HG03066 (cell line): ENCODE measurements at regions not wholly inside any gene's neighbourhood (a gene's known extent, or its start where the extent isn't known, plus 50 kb on each side); places are given as distances from the start of the nearest gene placed in this dataset.

Source experiments
- ATAC-seq: cut with Tn5 transposase; IDR thresholded peaks from one replicate; pipeline ENCODE4 v1.9.1; 2021; ENCODE audit warnings: low read depth; ENCODE audit not compliant: unreplicated experiment

DNA sequence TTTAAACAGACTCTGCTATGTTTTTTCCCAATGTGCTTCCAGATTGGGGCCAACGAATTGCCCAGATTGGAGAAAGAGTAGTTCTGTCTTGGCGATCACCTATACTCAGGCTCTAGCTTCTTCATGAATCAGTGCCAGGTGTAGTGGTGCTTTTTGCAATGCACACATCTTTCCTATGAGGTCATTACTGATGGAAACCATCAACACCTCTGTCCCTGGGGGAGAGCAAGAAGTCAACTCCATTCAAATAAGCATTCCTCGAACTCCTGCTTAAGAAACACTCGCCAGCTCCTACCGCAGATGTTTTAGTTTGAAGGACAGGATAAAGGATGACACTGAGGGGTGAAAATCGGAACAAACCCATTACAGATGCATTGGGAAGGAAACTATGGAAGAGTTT is 156.5 kb upstream of the DKK2 start:
- no peak for ATAC-seq

DNA sequence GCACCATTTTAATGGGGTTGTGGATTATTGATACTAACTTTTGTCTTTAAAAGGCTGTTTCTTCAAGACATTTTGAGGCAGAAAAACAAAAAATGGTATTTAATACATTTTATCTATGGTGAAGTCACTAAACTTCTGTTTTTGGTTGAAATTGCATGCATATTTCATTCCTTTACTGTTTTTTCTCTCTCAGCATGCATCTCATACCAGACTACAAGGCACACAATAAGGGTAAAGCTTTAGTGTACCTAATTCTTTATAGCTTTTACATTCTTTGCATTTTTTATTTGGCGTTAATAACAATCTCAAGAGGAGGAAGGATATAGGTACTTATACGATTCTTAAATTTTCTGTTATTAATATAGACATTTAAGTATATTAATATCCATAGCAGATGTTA is 151.0 kb upstream of the DKK2 start:
- no peak for ATAC-seq

DNA sequence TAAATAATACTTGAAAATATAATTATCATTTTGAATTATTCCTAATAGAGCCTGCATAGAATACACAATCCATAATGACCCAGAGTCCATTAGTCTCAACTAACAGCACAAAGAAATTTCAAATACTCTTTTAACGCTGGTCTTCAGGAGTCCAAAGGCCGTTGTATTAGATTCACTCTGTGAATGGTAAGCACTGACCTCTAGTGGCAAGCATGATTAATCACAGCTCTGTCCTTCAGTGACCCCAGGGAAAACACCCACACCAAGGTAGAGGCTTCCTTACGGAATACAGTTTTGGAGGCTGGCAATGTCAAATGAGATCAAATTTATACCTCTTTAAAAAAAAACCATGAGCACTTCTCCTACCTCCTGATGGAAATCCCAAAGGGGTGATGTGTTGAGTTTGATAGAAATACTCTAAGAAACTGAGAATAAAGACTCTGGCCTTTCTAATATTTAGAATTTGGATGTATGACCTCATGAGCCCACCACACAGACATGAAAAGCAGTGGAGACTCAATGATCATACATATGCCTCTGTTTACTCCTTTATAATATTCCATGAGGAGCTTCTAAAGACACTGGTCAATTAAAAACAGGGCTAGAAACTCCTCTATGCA is 147.2 kb upstream of the DKK2 start:
- ATAC-seq: peak; percentile 98

DNA sequence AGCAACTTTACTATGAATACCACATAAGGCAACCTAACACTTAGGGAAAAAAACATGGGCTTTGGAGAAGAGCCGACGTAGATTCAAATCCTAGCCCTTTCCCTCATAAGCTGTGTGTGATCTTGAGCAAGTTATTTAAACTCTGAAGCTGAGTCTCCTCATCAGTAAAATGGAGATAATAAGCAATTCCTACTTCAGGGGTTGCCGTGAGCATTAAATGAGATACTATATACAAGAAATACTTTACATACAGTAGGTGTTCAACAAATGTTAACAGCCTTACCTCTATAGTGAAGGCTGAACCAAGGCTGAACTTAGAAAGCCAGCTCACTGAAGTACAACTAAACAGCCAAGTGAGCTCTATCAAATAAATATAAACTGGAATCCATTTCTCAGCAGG is 146.2 kb upstream of the DKK2 start:
- no peak for ATAC-seq

DNA sequence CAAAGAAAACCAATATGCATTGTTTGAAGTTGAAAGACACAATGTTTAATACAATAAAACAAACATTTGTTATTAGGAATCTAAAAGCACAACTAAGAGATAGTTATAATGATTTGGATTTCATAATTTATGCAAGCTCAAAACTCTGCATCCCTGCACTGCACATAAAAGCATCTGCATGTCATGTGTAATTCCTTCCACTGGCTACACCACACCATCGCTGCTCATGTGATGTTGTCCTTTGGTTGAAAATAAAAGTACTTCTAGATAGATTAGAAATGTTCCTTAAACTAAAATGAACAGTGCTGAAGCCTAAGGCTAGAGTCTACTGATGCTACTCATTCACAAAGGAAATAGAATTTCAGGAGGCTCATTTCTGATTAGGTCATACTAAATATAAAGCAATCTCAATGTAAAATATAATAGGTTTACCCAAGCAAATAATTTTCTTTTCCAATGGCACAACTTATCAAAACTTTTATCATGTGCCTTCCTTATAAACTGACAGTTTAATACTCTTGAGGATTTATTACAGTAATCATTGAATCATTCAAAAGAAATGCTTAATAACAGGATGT is 130.8 kb upstream of the DKK2 start:
- no peak for ATAC-seq

DNA sequence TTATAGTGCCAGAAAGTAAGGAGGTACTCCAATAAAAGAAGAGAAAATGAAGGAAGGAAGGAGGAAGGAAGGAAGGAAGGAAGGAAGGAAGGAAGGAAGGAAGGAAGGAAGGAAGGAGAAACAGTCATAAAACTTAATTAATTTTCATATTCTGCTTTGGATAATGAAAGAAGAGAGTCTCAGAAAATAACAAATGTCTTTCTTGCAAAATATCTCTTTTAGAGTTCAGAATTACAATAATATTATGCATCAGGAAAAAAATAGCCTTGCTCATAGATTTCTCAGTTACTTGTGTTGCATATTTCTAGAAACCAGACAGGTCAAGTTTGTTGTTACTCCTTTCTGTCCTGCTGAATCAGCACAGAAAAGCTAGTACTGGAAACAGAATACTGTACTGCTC is 130.1 kb upstream of the DKK2 start:
- ATAC-seq: no peak

DNA sequence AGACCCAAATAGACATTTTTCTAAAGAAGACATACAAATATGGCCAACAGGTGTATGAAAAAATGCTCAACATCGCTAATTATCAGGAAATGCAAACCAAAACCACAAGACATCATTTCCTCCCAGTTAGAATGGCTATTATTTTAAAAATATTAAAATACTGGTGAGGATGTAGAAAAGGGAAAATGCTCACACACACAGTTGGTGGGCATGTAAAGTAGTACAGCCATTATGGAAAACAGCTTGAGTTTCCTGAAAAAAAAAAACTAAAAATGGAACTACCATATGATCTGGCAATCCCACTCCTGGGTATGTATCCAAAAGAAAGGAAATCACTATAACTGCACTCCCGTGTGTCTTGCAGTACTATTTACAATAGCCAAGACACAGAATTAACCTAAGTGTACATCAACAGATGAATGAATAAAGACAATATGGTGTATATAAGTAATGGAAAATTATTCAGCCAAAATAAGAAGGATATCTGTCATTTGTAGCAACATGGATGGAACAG is 128.9 kb upstream of the DKK2 start:
- no peak for ATAC-seq

DNA sequence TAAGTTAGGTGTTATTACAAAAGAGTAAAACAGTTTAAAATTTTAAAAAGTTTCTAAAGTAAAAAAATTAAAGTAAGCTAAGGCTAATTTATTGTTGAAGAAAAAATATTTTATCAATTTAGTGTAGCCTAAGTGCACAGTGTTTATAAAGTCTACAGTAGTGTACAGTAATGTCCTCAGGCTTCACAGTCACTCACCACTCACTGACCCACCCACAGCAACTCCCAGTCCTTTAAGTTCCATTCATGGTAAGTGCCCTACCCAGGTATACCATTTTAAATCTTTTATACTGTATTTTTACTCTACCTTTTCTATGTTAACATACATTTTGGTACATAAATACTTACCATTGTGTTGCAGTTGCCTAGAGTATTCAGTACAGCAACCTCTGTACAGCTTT is 120.3 kb upstream of the DKK2 start:
- no peak for ATAC-seq

DNA sequence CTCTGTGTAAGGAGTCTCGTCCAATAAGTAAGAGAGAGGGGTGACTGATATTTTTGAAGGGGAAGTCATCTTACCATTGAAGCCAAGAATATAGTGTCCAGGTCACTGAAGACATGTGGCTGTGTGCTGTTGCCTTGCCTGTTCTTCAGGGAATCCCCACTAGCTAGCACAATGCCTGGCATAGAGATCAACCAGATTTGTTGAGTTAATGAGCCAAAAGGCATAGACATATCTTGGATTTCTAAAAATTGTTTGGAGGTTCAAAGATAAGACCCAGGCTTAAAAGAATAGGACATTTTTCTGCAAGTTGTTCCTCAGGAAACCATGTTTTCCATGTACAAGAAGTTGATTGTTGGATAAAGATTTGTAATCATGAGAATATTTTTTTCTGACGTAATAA is 119.3 kb upstream of the DKK2 start:
- no peak for ATAC-seq

DNA sequence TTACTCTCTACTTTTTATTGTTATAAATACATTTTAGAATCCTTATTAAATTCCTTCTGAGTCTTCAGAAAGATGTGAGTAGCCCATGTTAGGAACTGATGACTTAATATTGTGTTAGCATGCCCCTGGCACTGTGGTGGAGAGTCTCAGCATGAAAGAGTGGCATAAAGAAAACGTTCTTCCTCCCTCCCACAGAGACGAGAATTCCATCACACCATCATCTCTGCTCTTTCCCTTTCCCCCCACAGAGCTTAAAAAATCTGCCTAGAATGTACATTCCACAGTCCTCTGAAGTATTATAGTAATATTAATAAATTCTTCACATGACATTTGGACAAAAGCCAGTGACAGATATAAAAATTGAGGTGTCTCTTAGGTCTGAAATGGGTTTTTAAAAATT is 117.8 kb upstream of the DKK2 start:
- no peak for ATAC-seq

DNA sequence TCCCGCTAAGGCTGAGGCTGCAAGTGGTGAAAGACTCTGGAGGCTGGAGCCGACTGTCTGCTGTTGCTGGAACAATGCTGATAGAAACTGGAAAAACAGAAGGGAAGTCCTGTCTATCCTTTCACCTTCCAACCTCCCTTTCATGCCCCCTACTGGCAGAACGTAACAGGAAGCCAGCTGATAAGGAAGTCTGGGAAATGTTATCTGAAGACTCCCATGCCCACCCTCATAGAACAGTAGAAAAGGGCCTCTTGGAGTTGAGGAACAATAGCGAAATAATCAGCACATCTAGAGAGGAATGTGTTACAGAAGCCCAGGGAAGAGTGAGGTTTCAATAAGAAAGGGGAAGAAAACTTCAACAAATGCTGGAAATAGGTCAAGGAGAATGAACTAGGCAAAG is 117.1 kb upstream of the DKK2 start:
- no peak for ATAC-seq

DNA sequence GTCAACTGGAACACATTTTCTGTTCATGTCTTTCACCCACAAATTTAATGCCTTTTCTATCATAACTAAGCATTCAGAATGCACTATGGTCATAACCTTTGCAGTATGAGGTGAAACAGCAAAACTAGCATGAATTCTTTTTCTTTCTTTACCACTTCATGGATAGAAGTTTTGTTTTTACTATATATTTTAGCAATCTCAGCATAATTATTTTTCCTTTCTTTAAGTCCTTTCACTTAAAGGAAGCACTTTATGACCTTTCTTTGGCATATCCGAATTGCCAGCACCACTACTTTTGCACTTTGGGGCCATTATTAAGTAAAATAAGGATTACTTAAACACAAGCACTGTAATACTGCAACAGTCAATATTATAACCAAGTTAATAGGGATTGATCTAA is 115.1 kb upstream of the DKK2 start:
- no peak for ATAC-seq

DNA sequence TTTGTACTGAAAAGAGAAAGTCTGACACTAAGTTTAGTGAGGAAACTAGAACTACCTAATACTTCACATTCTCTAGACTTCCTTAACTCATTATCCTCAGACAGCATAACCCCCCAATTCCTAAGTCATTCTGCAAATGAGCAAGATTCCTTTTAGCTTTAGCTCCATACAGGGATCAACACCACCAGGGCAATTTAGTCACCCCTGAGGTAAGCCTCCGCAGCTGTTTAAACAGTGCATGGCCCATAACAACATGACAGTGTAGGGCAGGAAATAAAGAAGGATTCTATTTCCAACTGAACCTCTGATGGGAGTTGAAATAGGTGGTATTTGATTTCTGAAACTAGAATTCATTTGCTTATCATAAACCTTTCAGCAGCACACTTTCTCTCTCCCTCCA is 112.8 kb upstream of the DKK2 start:
- ATAC-seq: no peak

DNA sequence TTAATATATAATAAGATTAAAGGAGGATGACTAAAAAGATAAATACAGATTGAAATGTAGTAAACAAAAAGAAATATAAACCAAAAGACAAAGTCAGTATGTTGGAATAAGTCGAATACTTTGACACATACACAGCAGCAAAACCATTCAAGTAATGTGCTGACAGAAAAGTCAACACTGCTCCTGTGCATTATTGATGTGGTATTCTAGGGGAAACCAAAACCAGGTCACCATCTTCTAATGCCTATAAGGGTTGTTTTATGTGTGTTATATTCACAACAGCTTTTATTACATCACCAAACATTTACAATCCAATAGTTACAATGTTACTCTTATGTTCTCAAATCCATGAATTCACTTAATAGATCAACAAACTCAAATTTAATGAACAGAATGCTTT is 111.8 kb upstream of the DKK2 start:
- no peak for ATAC-seq

DNA sequence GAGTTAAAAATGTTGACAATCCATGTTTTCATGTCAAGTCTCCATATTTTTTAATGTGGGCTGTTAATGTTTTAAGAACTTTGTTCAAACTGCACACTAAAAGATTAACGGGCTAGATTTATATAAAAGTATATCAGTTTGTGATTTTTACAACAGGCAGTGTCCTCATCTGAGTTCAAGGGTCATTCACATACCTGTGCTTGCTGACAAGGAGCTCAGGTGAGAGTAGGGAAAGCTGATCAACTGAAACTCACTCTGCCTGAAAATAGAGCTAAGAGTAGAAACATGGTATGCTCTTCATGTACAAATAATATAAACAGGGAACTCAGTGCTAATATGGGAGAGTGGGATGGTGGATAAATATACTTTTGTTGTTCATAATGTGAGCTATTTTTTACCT is 102.3 kb upstream of the DKK2 start:
- ATAC-seq: no peak

DNA sequence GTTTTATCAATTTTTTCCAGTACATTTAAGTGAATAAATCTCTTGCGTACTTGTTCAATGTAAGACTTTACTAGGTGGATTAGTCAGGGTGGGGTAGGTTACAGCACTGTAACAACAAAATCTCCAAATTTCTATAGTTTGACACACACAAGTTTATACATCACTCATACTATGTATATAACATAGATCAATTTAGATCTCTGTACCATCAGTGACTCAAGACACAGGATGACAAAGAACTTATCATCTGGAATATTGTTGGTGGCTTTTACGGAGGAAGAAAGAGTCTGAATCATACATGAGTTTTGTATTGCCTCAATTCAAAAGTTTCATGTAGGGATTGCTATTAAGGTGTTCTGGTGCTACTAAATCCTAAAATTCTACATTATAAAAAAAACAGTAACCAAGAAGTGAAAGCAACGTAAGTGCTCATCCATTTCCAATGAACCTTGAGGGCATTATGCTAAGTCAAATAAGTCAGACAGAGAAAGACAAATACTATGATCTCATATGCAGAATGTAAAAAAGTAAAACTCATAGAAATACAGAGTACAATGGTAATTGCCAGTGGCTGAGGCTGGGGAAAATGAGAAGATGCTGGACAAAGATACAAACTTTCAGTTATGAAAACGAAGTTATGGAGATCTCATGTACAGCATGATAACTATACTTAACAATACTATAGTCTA is 98.0 kb upstream of the DKK2 start:
- no peak for ATAC-seq

DNA sequence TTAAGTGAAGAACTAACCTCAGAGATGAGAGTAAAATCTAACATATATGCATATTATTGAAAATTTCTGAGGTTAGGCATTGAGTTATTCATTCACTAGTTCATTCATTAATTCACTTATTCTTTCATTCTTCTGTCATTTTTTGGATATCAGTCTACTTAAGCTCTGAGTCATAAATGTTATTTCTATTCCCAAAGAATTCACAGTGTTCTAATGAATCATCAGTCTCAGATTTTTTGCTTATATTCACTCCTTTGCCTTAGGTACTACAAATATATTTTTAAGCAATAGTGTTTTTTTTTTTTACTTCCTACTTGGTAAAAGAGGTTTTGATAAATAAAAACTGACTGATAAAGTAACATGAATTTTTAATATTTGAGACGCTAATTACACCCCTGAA is 95.2 kb upstream of the DKK2 start:
- no peak for ATAC-seq

DNA sequence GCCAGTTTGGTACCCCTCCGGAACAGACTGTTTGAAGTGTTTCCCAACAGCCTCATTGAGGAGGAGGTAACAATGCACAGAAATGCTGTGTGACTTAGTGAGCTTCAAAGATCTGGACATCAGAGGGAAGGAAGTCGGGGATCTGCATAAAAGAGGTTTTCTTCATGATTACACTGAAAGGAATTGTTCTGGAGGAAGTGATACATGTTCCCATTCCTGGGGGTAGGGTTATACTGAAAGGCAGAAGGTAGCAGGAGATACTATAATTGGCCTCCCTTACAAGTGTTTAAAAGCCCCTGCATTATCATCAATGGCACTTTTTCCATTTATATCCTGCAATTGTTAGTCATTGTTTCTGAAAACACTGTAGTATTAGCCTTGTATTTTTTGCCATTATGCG is 94.0 kb upstream of the DKK2 start:
- ATAC-seq: no peak

DNA sequence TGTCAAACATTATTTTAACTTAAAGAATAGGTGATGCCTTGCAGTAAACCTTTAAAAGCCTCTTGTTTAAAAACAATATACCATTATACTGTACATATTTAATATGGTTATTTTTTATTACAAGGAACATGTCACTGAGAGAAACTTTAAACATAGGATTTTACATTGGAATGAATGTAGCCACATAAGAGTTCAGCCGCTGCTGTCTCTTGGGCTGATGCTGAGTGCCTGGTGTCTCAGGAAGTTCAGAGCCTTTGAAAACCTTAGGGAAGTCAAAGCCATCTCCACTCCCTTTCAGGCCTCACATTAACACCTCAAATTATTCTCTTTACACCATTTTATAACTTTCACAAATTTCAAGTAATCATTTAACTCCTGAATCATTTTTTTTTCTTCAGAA is 93.5 kb upstream of the DKK2 start:
- no peak for ATAC-seq

DNA sequence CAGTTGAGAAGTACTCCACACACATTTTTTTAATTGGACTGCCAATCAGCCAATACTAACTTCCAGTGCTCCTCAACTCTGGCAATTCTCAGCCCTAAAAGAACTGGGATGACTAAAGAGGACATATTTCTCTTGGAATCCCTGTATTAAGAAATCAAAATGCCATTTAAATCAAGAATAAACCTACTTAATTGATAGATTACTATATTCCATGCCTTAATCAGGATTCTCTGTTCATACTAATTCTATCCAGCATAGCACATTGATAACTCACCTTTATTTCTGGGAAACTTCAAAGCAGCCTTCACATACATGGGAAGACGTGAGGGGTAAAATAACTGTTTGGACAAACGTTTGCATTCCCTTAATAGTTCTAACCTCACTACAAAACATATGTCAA is 93.0 kb upstream of the DKK2 start:
- ATAC-seq: no peak

DNA sequence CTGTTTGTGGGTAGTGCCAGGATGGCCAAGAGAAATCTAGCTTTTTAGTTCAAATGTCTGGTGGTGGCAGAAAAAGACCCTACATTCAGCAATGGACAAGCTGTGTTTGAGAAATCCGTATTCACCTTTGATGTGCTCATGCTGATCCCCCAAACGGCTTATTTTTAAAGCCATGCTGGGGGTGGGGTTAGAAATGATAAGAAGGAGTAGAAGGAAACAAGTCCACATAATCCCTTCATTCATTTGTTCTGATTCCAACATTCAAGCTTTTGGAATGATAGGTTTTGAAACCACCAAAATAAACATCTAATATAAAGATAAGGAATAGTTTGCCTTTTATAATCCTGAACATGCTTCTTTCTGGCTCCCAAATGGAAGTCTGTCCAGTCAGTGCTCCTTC is 92.0 kb upstream of the DKK2 start:
- ATAC-seq: no peak

DNA sequence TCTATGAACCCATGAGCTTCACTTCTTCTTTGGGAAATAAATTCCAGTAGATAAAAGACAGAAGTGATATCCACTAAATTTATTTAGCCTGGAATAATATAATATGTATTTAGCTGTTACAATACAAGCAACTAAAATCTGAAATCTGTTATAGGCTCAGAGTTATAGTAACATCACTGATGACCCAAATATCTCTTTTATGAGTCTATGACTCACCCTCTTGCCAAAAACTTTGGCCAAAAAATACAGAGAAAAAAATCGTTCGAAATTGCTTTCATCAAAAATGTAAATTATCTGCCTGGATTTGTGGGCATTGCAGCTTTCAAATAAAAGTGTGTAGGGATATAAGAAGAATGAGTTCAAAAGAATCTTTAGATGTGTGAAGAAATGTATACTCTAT is 89.4 kb upstream of the DKK2 start:
- no peak for ATAC-seq
